ENCODE measurements at regions not wholly inside any gene's neighbourhood (a gene's known extent, or its start where the extent isn't known, plus 50 kb on each side); places are given as distances from the start of the nearest gene placed in this dataset.

DNA sequence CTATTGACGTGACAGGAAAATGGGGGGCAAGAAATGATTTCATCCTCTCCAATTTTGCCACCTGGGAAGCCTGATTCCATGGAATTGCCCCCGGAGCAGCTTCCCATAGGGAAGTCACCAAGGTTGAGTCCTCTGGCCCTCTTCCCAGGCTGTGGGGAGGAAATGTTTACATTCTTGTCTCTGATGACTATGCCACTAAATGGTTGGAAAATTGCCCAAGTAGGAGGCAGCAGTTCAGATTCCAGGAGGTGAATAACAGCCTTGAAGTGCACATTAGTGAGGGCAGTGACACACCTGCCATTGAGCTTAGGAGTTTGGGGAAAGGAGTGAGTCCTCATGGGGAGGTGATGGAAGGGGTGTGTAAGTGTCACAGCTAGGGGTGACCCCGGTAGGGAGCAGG is 449.2 kb upstream of the DCC start:
- no peaks in the 10 kb centered on the region for H3K4me1 ChIP-seq (ENCODE audit: insufficient read depth, low read length)

GRCh38 chr18:51891876-51892275 is 448.1 kb upstream of the DCC start:
- no peaks in the 10 kb centered on the region for H3K36me3 ChIP-seq (ENCODE audit: insufficient read depth, low read length)
- no peaks in the 10 kb centered on the region for H3K9me3 ChIP-seq (ENCODE audit: control insufficient read depth, insufficient read depth, low read length)
- no peaks in the 10 kb centered on the region for H3K4me1 ChIP-seq (ENCODE audit: insufficient read depth, low read length)
- no peak overlapping the region for H3K9ac ChIP-seq (ENCODE audit: low read depth, low read length)

More for the DNA sequence above, 449.2 kb upstream of the DCC start:
- no peaks in the 10 kb centered on the region for H3K36me3 ChIP-seq (ENCODE audit: insufficient read depth, low read length)
- H3K9me3 ChIP-seq (ENCODE audit: control insufficient read depth, insufficient read depth, low read length), result no peaks in the 10 kb centered on the region
- no peak overlapping the region for H3K9ac ChIP-seq (ENCODE audit: low read depth, low read length)

GRCh38 chr18:51897884-51898283 is 442.1 kb upstream of the DCC start:
- Histone ChIP-seq H3K9ac (ENCODE audit: low read depth, low read length) (no peak overlapping the region), H3K9me3 (ENCODE audit: control insufficient read depth, insufficient read depth, low read length) (no peaks in the 10 kb centered on the region), H3K4me1 (ENCODE audit: insufficient read depth, low read length) (no peaks in the 10 kb centered on the region)

DNA sequence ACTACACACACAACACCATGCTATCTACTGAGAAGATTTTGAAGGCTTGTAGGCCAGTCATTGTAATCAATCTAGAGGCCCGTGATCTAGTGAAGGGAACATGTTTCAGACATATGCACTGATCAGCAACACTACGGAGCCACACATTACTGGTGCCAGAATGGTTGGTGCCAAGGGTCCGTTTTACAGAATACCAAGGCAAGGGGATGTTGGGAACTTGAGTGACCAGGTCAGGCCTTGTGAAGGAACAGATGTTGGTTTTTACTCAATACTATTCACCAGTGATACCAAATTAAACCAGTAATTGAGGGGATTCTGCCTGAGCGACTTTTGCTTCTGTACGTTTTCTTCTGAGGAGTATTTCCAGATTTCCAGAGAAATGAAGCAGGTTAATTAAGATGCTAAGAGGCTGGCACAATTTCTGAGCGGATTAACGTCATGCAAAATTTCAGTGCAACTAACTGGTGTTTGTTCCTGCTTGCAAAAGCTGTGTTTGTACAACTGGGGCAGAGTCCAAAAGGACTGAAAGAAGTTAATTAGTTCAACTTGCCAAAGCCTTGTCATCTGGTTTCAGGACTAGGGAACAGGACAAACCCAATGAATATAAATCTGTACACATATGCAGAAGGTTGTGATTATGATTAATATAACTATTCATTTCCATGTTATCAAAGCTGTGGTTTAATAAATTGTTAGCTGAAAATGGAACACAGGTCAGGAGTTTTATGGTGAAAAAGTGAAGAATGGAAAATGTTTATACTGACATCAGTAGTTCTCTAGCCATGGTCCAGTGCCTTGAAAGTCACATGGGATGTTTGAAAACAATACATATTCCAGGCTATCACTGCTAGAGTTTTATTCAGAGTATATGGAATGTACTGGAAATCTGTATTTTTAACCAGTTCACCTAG is 432.1 kb upstream of the DCC start:
- Histone ChIP-seq H3K36me3 (ENCODE audit: insufficient read depth, low read length) (no peaks in the 10 kb centered on the region), H3K4me1 (ENCODE audit: insufficient read depth, low read length) (no peaks in the 10 kb centered on the region), H3K9me3 (ENCODE audit: control insufficient read depth, insufficient read depth, low read length) (no peaks in the 10 kb centered on the region), H3K9ac (ENCODE audit: low read depth, low read length) (no peak overlapping the region)

More at GRCh38 chr18:51897884-51898283, 442.1 kb upstream of the DCC start:
- no peaks in the 10 kb centered on the region for H3K36me3 ChIP-seq (ENCODE audit: insufficient read depth, low read length)

DNA sequence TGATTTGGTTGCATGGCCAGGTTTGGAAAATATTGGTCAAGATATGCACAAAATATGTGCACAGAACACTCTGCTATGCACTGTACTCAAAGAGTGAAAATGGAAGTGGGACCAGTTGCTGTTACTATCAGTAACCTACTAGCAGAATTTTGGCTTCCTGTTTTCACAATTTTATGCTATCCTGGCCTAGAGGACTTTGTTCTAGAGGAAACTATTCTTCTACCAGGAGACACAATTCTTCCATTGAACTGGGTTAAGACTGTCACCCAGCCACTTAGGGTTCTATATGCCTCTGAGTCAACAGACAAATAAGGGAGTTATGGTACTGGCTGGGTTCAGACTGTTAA is 431.4 kb upstream of the DCC start:
- no peaks in the 10 kb centered on the region for H3K4me1 ChIP-seq (ENCODE audit: insufficient read depth, low read length)
- H3K9me3 ChIP-seq (ENCODE audit: control insufficient read depth, insufficient read depth, low read length), result no peaks in the 10 kb centered on the region

GRCh38 chr18:51911584-51911983 is 428.4 kb upstream of the DCC start:
- Histone ChIP-seq H3K9ac (ENCODE audit: low read depth, low read length) (no peak overlapping the region), H3K36me3 (ENCODE audit: insufficient read depth, low read length) (no peaks in the 10 kb centered on the region), H3K4me1 (ENCODE audit: insufficient read depth, low read length) (no peaks in the 10 kb centered on the region), H3K9me3 (ENCODE audit: control insufficient read depth, insufficient read depth, low read length) (no peaks in the 10 kb centered on the region)

More for the DNA sequence above, 431.4 kb upstream of the DCC start:
- Histone ChIP-seq H3K36me3 (ENCODE audit: insufficient read depth, low read length) (no peaks in the 10 kb centered on the region), H3K9ac (ENCODE audit: low read depth, low read length) (no peak overlapping the region)

GRCh38 chr18:51912381-51912780 is 427.6 kb upstream of the DCC start:
- no peaks in the 10 kb centered on the region for H3K36me3 ChIP-seq (ENCODE audit: insufficient read depth, low read length)
- H3K9me3 ChIP-seq (ENCODE audit: control insufficient read depth, insufficient read depth, low read length), result no peaks in the 10 kb centered on the region
- no peak overlapping the region for H3K9ac ChIP-seq (ENCODE audit: low read depth, low read length)
- H3K4me1 ChIP-seq (ENCODE audit: insufficient read depth, low read length), result no peaks in the 10 kb centered on the region

GRCh38 chr18:51915176-51915575 is 424.8 kb upstream of the DCC start:
- H3K4me1 ChIP-seq (ENCODE audit: insufficient read depth, low read length), result no peaks in the 10 kb centered on the region
- no peaks in the 10 kb centered on the region for H3K9me3 ChIP-seq (ENCODE audit: control insufficient read depth, insufficient read depth, low read length)
- H3K9ac ChIP-seq (ENCODE audit: low read depth, low read length), result no peak overlapping the region
- no peaks in the 10 kb centered on the region for H3K36me3 ChIP-seq (ENCODE audit: insufficient read depth, low read length)

DNA sequence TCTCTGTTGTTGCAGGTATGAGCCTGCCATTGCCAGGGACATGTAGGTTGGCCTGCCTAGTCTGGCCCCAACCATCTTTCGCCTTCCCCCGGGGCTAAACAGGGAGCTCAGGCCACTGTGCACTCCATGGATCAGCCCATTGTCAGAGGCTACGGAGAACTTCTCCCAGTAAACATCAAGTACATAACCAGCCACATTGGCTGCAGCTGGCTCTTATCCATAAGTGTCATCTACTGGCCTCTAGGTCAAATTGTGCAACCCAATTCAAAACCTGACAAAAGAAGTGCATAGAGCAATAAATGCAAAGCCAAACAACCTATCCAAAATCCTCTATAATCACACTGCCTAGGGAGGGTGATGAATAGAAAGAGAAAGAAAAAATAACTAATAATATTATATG is 418.1 kb upstream of the DCC start:
- Histone ChIP-seq H3K4me1 (ENCODE audit: insufficient read depth, low read length) (no peaks in the 10 kb centered on the region), H3K9me3 (ENCODE audit: control insufficient read depth, insufficient read depth, low read length) (0 out of 2 replicates have a peak, but pooled peaks cover 5% of the 10 kb centered on the region), H3K9ac (ENCODE audit: low read depth, low read length) (no peak overlapping the region), H3K36me3 (ENCODE audit: insufficient read depth, low read length) (no peaks in the 10 kb centered on the region)

- no peak overlapping the region for H3K9ac ChIP-seq (ENCODE audit: low read depth, low read length)
- no peaks in the 10 kb centered on the region for H3K36me3 ChIP-seq (ENCODE audit: insufficient read depth, low read length)
- H3K4me1 ChIP-seq (ENCODE audit: insufficient read depth, low read length), result no peaks in the 10 kb centered on the region
- H3K9me3 ChIP-seq (ENCODE audit: control insufficient read depth, insufficient read depth, low read length), result no peaks in the 10 kb centered on the region
Observed at GRCh38 chr18:51933903-51934302, 406.1 kb upstream of the DCC start.

- Histone ChIP-seq H3K9ac (ENCODE audit: low read depth, low read length) (no peak overlapping the region), H3K4me1 (ENCODE audit: insufficient read depth, low read length) (no peaks in the 10 kb centered on the region), H3K36me3 (ENCODE audit: insufficient read depth, low read length) (no peaks in the 10 kb centered on the region), H3K9me3 (ENCODE audit: control insufficient read depth, insufficient read depth, low read length) (no peaks in the 10 kb centered on the region)
Observed at GRCh38 chr18:51936115-51936514, 403.9 kb upstream of the DCC start.

DNA sequence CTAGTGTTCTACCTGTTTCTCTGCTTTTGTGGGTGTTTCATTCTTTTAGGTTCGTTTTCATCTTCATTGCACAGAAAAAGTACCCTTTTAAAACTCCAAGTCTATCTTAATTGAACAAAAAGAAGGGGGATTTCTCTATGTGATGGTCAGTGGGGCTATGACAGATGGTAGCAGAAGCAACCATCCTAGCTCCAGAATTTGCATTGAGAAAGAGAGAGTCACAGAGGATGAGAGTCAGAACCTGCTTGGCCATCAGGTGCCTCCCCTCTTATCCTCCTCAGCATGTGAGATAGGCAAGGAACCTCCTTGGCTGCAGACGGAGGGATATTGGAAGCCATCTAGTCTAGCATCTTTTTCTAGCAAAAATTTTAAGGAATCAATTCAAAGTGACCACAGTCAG is 398.0 kb upstream of the DCC start:
- no peaks in the 10 kb centered on the region for H3K4me1 ChIP-seq (ENCODE audit: insufficient read depth, low read length)
- no peaks in the 10 kb centered on the region for H3K36me3 ChIP-seq (ENCODE audit: insufficient read depth, low read length)

GRCh38 chr18:51943281-51943680 is 396.7 kb upstream of the DCC start:
- no peaks in the 10 kb centered on the region for H3K9me3 ChIP-seq (ENCODE audit: control insufficient read depth, insufficient read depth, low read length)
- H3K36me3 ChIP-seq (ENCODE audit: insufficient read depth, low read length), result no peaks in the 10 kb centered on the region
- H3K9ac ChIP-seq (ENCODE audit: low read depth, low read length), result no peak overlapping the region
- H3K4me1 ChIP-seq (ENCODE audit: insufficient read depth, low read length), result no peaks in the 10 kb centered on the region

More for the DNA sequence above, 398.0 kb upstream of the DCC start:
- no peaks in the 10 kb centered on the region for H3K9me3 ChIP-seq (ENCODE audit: control insufficient read depth, insufficient read depth, low read length)
- H3K9ac ChIP-seq (ENCODE audit: low read depth, low read length), result no peak overlapping the region

- Histone ChIP-seq H3K9me3 (ENCODE audit: control insufficient read depth, insufficient read depth, low read length) (0 out of 2 replicates have a peak, but pooled peaks cover 2% of the 10 kb centered on the region), H3K36me3 (ENCODE audit: insufficient read depth, low read length) (no peaks in the 10 kb centered on the region), H3K4me1 (ENCODE audit: insufficient read depth, low read length) (no peaks in the 10 kb centered on the region), H3K9ac (ENCODE audit: low read depth, low read length) (no peak overlapping the region)
Observed at GRCh38 chr18:51946946-51947345, 393.1 kb upstream of the DCC start.

GRCh38 chr18:51952844-51953243 is 387.2 kb upstream of the DCC start:
- no peaks in the 10 kb centered on the region for H3K36me3 ChIP-seq (ENCODE audit: insufficient read depth, low read length)
- H3K4me1 ChIP-seq (ENCODE audit: insufficient read depth, low read length), result no peaks in the 10 kb centered on the region
- 0 out of 2 replicates have a peak, but pooled peaks cover 2% of the 10 kb centered on the region for H3K9me3 ChIP-seq (ENCODE audit: control insufficient read depth, insufficient read depth, low read length)
- no peak overlapping the region for H3K9ac ChIP-seq (ENCODE audit: low read depth, low read length)

All from ES-I3 (cell line).